Heart left ventricle (tissue), 16 donors: ENCODE measurements at regions not wholly inside any gene's neighbourhood (a gene's known extent, or its start where the extent isn't known, plus 50 kb on each side); places are given as distances from the start of the nearest gene placed in this dataset.
A peak's percentile ranks its signal among the peaks of the same experiment; 100 is the strongest.

Experiments used
- ATAC-seq, 4 donors: fragments of 200-7000 bp; cut with Tn5 transposase; one replicate each; pipeline ENCODE4 v1.9.1; 2020 to 2022; ENCODE audit warnings: moderate library complexity in 4 of 4, mild to moderate bottlenecking in 3 of 4, moderate number of reproducible peaks in 1 of 4
- DNase-seq, 5 donors: peaks; one replicate each; pipeline ENCODE4 v3.0.0-alpha.2; 2020
- H3K27ac ChIP-seq, 12 donors: fragments of 200-600 bp; sonication (generic) in 4 of 12; one replicate each; pipeline versions ENCODE4 v1.5.0 to v1.8.0; 2016 to 2022; ENCODE audit warnings: mild to moderate bottlenecking in 2 of 12
- H3K27me3 ChIP-seq, 9 donors: fragments of 200-600 bp; sonication (generic) in 2 of 9; one replicate each; pipeline versions ENCODE4 v1.5.1 to v1.8.0; 2016 to 2022; ENCODE audit warnings: mild to moderate bottlenecking in 3 of 9
- H3K36me3 ChIP-seq, 9 donors: fragments of 200-600 bp; sonication (generic) in 2 of 9; one replicate each; pipeline versions ENCODE4 v1.5.0 to v1.8.0; 2018 to 2022; ENCODE audit warnings: mild to moderate bottlenecking in 2 of 9
- H3K4me1 ChIP-seq, 12 donors: fragments of 200-600 bp; sonication (generic) in 4 of 12; one replicate each; pipeline versions ENCODE4 v1.5.0 to v1.8.0; 2016 to 2022; ENCODE audit warnings: mild to moderate bottlenecking in 3 of 12
- H3K4me3 ChIP-seq, 12 donors: fragments of 200-600 bp; sonication (generic) in 4 of 12; one replicate each; pipeline versions ENCODE4 v1.5.0 to v1.8.0; 2017 to 2022; ENCODE audit warnings: mild to moderate bottlenecking in 9 of 12, moderate library complexity in 4 of 12
- H3K9me3 ChIP-seq, 12 donors: fragments of 200-600 bp; sonication (generic) in 4 of 12; one replicate each; pipeline versions ENCODE4 v1.5.0 to v1.8.0; 2016 to 2022; ENCODE audit warnings: mild to moderate bottlenecking in 1 of 12
- CTCF ChIP-seq, 12 donors: fragments of 200-600 bp; sonication (generic) in 4 of 12; IDR thresholded peaks; one replicate each; pipeline versions ENCODE4 v1.5.0 to v1.8.0; 2018 to 2022; ENCODE audit warnings: antibody characterized with exemption in 12 of 12, mild to moderate bottlenecking in 5 of 12
- POLR2A ChIP-seq, 2 donors: fragments of 450-650 bp; IDR thresholded peaks; one replicate each; pipeline ENCODE4 v1.6.1; 2017; ENCODE audit warnings: antibody characterized with exemption in 2 of 2, mild to moderate bottlenecking in 2 of 2, moderate library complexity in 2 of 2
- WGBS, 4 donors: extraction: QIAGEN DNeasy Blood & Tissue Kit in 2 of 4; methylation state at CpG; one replicate each; pipeline versions ENCODE4 v1.1.5 to v1.1.7; 2013 to 2018; 5-methylcytosine and 5-hydroxymethylcytosine counted together
- intact Hi-C, 10 donors: fragments of 100-400 bp; cut with DNase I; formaldehyde crosslinking; loops; one replicate each; pipeline versions ENCODE4 v1.11.1 to v1.14.2; 2022
- donor health status: ischemic (EF 13 %, LVEDD 7.1; RV severe dilation, severe dysfunction).
- donor health status: healthy with polysubstance abuse.
- donor health status: DM: no; HTN: yes; CAD: no.
- donor health status: DM: no; HTN: no; CAD: no.
- donor health status: ischemic (EF 25% LVEDD 6.9; RV normal size, moderate dysfunction).
- donor health status: ischemic (EF 25% LVEDD 5.7; RV mildly dilated, moderate dysfunction).
- donor health status: healthy.
- donor health status: DM: yes; HTN: yes; CAD: no.
- donor health status: ischemic (EF 35%, LVEDD 5.7; RV mildly dilated, moderate dysfunction).
- donor health status: nonischemic (EF 11% LVEDD 7.7; RV severe dilation, severe dysfunction).
- donor health status: DM: yes; HTN: yes; CAD: no.
- donor health status: PGD.
- donor health status: ischemic (EF 29% LVEDD 5.4; RV normal size, mild dysfunction).
- donor health status: nonischemic (EF 23%, LVEDD 6.1; RV moderate dilation, normal function).

- ATAC-seq (peak in 2 of 4 donors; percentile 78 to 80), DNase-seq (peak in 1 of 5 donors; percentile 22)
- WGBS, 4 donors, result 61 to 71% (median 62%) methylated on average over 4 of the region's 4 CpGs
- Histone ChIP-seq H3K27ac (no peak overlapping the region), H3K36me3 (no peaks in the 10 kb centered on the region), H3K9me3 (no peaks in the 10 kb centered on the region), H3K27me3 (no peaks in the 10 kb centered on the region), H3K4me1 (peaks cover 0 to 8% (median 0%) of the 10 kb centered on the region in 12 donors), H3K4me3 (no peak overlapping the region)
- intact Hi-C loops, result no loop called here
- TF ChIP-seq CTCF (IDR thresholded peaks at IDR 0.05) (no peak), POLR2A (IDR thresholded peaks at IDR 0.05) (no peak)
Observed at GRCh38 chr7:7051206-7051877, 131.0 kb upstream of the C1GALT1 start.

- no peak overlapping the region for H3K27ac ChIP-seq
- 78 to 88% (median 82%) methylated on average over 8 of the region's 8 CpGs for WGBS, 4 donors
- ATAC-seq (no peak), DNase-seq (no peak)
- no peaks in the 10 kb centered on the region for H3K27me3 ChIP-seq
- H3K9me3 ChIP-seq, result no peaks in the 10 kb centered on the region
- no peak for TF ChIP-seq POLR2A (IDR thresholded peaks at IDR 0.05)
- TF ChIP-seq CTCF (IDR thresholded peaks at IDR 0.05), result no peak
- no peaks in the 10 kb centered on the region for H3K36me3 ChIP-seq
- H3K4me3 ChIP-seq, result no peak overlapping the region
- peaks cover 0 to 8% (median 0%) of the 10 kb centered on the region in 12 donors for H3K4me1 ChIP-seq
- intact Hi-C loops, result no loop called here
Observed at GRCh38 chr7:7054252-7054830, 128.0 kb upstream of the C1GALT1 start.

- Histone ChIP-seq H3K36me3 (no peaks in the 10 kb centered on the region), H3K27ac (no peak overlapping the region), H3K9me3 (no peaks in the 10 kb centered on the region), H3K4me1 (no peaks in the 10 kb centered on the region), H3K4me3 (no peak overlapping the region), H3K27me3 (no peaks in the 10 kb centered on the region)
- intact Hi-C loops, result no loop called here
- TF ChIP-seq CTCF (IDR thresholded peaks at IDR 0.05), result no peak
- 93 to 95% (median 94%) methylated on average over 10 of the region's 10 CpGs for WGBS, 4 donors
- ATAC-seq, result no peak
- DNase-seq, result no peak
Observed at GRCh38 chr7:7060828-7061599, 121.3 kb upstream of the C1GALT1 start.

GRCh38 chr7:7077945-7078344, 104.4 kb upstream of the C1GALT1 start:
- no peak for DNase-seq
- WGBS, 4 donors, result 75 to 86% (median 82%) methylated on average over 8 of the region's 8 CpGs
- Histone ChIP-seq H3K9me3 (peaks cover 0 to 10% (median 0%) of the 10 kb centered on the region in 12 donors), H3K27ac (no peak overlapping the region), H3K4me3 (no peak overlapping the region), H3K4me1 (no peaks in the 10 kb centered on the region), H3K27me3 (no peaks in the 10 kb centered on the region), H3K36me3 (no peaks in the 10 kb centered on the region)
- intact Hi-C loops, result no loop called here
- no peak for ATAC-seq
- TF ChIP-seq CTCF (IDR thresholded peaks at IDR 0.05), result no peak
- TF ChIP-seq POLR2A (IDR thresholded peaks at IDR 0.05), result no peak
